NCI-H1105 (cell line): ENCODE measurements at regions not wholly inside any gene's neighbourhood (a gene's known extent, or its start where the extent isn't known, plus 50 kb on each side); places are given as distances from the start of the nearest gene placed in this dataset.

Experiments
- DNase-seq: peaks from one replicate; lab custom pipeline; 2025; lab: John Stamatoyannopoulos, UW

DNA sequence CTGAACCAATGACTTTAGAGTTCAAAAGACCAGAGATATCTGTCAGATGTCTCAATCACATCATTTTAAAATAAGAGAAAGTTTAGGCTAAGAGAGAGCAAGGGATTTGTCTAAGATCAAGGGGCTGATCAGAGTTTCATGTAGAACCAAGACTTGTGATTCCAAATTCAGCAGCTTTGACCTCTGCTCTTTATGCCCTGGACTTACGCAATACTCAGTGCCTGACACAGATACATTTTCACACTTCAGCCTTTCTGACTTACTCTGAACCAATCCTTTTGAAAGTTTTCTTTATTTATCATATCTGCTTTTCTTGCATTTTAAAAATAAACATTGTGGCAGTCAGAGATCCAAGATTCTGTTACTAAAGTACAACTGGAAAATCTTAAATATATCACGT lies 428.0 kb downstream of the PLPP3 start:
- DNase-seq, result no peak

GRCh38 chr1:56150441-56151215 lies 428.7 kb downstream of the PLPP3 start:
- no peak for DNase-seq

- no peak for DNase-seq
These were observed 429.6 kb downstream of the PLPP3 start for GRCh38 chr1:56149761-56150160.

- no peak for DNase-seq
These were observed 430.8 kb downstream of the PLPP3 start for GRCh38 chr1:56148326-56149193.

GRCh38 chr1:56147459-56147858 lies 431.9 kb downstream of the PLPP3 start:
- no peak for DNase-seq

DNA sequence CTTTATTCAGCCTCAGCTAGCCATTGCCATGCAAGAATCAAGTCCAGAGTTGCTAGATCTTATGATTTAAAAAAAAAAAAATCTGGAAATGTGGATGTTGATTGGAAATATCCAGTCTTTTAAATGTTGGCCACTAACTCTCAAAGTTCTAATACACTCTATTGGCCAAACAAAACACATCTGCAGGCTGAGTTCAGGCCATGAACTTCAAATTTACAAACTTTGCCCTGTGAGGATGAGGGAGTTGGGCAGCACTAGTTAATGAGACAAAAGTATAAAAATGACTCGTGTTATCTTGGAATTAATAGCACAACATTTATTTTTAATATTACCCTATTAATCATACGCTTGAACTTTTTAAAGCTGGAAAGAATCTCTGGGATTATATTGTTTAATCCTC lies 432.3 kb downstream of the PLPP3 start:
- no peak for DNase-seq

- DNase-seq, result no peak
These were observed 432.9 kb downstream of the PLPP3 start for GRCh38 chr1:56146449-56146848.

DNA sequence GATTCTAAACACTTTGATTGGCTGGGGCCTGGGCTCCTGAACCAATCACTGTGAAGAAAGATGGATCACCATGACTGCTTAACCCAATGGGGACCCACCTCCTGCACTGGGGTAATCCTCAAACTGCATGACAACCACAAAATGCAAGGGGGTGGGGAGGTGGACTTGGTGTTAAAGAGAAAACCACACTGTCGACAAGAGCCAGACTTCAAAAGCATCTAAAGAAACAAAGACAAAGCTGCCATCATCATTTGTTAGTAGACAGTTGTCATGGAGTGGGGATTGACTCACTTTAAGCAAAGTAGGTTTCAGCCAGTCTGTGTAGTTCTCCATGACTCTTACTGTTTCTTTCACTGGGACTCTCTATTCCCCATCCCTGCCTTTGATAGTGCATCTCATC lies 433.8 kb downstream of the PLPP3 start:
- DNase-seq, result no peak

DNA sequence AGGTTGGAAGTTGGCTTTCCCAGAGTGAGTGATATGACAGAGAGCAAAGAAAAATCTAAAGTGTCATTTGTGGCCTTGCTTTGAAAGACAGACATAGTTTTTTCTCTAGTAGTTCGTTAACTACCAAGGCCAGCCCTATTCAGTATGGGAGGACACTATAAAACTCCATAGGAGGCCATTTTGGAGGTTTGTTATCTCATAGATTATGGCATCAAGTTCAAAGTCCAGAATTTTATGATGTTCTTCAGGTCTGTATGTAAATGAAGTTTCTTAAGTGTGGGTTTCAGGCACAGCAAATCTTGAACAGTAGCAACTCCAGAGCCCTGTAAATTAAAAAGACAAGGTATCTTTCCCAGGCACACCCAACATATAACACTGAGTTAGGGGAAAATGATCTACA lies 437.1 kb downstream of the PLPP3 start:
- no peak for DNase-seq

GRCh38 chr1:56139836-56140235 lies 439.5 kb downstream of the PLPP3 start:
- DNase-seq, result no peak

DNA sequence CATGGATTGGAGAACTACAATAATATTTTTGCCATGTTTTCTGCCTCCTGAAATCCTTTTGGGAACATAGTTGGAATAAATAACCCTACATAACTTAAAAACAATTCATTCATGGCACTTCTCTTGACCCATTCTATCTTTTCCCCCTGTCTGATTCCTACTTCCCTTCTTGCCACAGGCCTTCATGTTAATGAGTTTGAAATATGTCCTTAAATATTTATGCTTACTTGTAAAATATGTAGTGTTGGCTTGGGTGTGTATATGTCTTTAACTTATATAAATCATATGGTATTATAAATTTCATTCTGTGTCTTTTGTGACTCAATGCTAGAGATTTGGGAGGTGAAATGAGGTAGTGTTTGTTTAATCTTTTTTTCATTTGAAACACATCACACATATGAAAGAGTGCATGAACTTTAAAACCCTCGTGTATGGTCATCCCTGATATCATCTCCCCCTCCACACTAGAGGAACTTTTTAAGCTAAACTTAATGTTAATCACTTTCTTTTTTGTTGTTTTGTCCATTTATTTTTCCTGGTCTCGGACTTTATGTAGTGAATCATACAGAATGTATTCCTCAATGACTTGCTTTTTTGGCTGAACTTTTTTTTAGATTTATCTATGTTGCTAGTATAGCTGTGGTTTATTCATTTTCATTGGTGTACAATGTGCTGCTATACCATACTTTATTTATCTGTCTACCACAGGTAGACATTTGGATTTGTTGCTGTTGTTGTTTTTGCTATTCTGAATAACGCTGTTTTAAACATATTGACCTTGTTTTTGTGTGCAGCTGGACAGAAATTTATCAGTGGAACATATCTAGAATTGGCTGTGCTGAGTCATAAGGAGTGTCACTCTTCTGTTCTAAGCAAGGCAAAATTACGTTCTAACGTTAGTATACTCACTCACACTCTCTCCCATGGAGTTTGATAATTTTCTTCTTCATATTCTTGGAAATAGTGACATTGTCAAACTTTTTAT lies 441.6 kb downstream of the PLPP3 start:
- no peak for DNase-seq

GRCh38 chr1:56137090-56137489 lies 442.3 kb downstream of the PLPP3 start:
- DNase-seq, result no peak

GRCh38 chr1:56135864-56136147 lies 443.6 kb downstream of the PLPP3 start:
- DNase-seq, result no peak

GRCh38 chr1:56135069-56135863 lies 444.1 kb downstream of the PLPP3 start:
- DNase-seq, result no peak

DNA sequence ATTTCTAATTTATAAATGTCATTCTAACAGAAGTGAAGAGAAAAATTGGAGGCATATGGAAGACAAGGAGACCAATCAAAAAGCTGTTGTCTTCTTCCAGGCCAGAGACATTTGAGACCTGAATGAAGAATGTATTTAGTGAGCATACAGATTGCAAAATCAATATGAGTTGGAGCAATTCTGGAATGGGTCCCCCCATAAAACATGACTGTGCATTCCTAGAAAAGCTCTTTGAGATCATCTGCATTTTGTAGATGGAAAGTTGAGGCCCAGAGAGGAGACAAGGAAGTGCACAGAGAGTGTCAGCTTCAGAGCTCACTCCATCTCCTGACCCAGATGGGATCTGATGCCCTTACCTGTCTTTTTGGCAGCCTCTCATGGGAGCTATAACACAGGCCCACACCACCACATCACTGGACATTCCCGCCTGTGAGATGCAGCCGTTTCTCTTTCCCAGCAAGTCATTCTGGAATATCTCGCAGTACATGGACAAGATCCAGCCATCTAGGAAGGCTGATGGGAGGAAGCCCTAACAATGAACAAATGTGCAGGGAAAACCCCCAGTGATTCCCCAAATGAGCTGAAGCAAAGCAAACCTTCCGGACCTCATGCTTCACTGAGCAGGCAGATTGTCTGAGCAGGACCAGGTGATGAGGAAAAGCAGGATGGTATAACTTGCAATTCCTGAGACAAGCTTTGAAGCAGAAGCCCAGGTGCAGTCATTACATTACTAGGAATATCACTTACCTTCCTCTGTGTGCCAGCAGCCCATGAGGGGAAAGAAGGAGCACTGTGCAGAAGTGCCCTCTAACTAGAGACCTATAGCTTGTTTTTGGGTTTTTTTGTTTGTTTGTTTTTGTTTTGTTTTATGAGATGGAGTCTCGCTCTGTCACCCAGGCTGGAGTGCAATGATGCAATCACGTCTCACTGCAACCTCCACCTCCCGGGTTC lies 445.6 kb downstream of the PLPP3 start:
- DNase-seq, result no peak

DNA sequence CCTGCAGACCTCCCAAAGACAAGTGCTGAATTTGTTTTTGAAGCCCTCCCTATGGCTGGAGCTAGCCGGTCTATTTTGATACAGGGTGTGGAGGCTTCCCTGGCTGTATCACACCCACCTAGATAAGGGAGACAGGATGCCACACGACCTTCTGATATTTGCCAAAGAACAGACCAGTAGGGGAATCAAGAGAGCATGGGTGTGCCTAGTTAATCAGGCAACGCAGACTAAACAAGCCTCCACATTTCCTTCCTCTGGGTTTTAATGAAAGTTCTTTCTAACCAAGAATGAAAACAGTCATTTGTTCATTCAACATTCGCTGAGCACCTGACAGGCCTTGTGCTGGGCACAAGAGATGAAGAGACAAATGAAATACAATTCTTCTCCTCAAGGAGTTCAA lies 446.8 kb downstream of the PLPP3 start:
- DNase-seq, result no peak

DNA sequence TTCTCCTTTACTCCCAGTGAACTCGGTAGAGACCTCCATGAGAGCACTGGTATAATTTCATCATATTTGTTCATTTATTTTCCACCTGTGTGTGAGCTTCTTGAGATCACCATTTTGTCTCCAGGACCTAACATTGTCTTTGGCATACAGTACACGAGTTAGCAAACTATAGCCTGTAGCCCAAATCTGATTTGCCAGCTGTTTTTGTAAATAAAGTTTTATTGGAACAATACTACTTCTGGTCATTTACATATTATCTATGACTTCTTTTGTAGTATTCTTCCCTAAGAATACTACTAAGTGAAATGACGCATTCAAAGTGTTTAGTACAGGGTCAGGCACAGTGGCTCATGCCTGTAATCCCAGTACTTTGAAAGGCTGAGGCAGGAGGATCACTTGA lies 449.5 kb downstream of the PLPP3 start:
- DNase-seq, result no peak

DNA sequence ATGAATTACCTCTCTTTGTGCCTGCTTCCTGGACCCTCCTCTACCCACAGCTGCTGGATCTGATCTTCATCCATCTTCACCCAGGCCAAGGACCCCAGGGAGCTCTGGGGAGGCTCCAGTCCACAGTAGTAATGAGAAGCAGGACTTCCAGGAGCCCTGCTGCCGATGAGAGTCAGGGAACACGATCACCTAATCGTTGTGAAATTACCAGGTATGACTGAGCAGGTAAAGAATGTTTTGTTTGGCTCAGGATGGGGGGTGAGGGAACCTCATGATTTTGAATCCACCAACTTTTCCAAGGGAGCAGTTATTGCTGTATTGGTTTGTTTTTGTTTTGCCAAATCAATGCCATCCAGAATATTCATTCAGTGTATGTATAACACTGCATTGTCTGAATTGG lies 454.0 kb downstream of the PLPP3 start:
- no peak for DNase-seq

DNA sequence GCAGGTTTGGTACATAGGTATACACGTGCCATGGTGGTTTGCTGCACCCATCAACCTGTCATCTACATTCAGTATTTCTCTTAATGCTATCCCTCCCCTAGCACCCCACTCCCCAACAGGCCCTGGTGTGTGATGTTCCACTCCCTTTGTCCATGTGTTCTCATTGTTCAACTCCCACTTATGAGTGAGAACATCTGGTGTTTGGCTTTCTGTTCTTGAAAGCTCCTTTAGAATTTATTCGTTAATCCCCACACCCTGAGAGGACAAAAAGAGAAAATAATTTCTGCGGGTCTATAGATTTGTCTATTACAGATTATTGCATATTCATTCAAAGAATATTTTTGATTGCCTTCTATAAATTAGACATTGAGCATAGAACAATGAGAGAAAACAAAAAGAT lies 455.5 kb downstream of the PLPP3 start:
- DNase-seq, result no peak

GRCh38 chr1:56123421-56123820 lies 455.9 kb downstream of the PLPP3 start:
- no peak for DNase-seq
